ENCODE measurements at regions not wholly inside any gene's neighbourhood (a gene's known extent, or its start where the extent isn't known, plus 50 kb on each side); places are given as distances from the start of the nearest gene placed in this dataset.

DNA sequence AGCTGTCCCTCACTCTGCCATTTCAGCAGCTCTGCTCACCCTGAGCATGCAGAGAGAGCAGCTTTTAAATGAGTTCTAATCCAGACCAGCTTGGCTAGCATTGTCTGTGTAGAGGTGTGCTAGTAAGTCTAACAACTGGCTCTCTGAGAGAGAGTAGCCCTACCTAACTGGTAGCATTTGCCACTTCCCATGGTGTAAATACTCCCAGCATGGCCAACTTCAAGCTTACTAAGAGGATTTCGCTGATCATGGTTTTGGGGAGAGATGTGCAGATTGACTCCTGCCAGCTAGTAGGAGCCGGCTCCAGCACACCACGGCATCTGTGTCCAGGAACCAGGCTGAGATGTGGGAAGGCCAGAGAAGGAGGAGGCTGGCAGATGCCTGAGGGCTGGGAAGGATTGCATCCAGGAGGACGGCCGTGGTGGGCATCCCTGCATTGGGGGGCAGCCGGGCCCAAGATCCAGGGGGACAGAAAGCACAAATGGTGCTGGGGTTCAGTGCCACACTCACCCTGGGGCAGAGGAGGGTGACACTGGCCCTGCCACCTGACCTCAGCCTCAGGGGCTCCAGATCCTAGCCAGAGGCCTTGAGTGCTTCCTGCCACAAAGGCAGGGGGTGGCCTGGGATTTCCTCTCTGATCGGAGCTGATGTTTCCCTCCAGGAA is 394.9 kb upstream of the TNRC6C start:
- DNase-seq (ENCODE audit: low read depth, low spot score) = no peak

DNA sequence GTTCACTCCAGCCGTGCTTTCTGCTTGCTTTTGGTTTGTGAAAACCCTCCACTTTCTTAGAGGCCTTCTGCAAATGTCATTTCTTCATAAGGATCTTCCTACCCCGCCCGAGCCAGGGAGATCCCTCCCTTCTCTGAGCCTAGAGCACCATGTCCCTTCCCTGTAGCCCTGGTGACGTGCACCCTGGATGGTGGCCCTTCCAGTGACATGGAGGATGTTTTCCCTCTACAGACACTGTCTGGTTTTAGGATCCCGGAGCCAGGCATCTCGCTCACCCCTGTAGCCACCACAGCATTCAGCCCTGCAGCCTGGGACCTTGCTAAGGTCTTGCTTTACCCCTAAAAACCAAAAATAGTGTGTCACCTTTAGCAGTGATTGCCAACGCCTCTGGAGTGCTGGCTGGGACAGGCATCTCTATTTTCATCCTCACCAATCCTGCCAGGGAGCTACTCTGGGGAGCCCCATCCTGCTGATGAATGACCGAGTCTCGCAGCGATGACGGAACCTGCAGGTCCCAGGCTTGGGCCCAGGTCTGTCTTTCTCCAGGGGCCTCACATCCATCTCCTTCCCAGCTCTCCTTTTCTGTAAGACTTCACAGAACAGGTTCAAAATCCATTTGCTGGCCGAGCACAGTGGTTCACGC is 394.1 kb upstream of the TNRC6C start:
- DNase-seq (ENCODE audit: low read depth, low spot score) = no peak

GRCh38 chr17:77565166-77565565 is 393.3 kb upstream of the TNRC6C start:
- no peak for DNase-seq (ENCODE audit: low read depth, low spot score)

GRCh38 chr17:77566151-77566550 is 392.4 kb upstream of the TNRC6C start:
- no peak for DNase-seq (ENCODE audit: low read depth, low spot score)

DNA sequence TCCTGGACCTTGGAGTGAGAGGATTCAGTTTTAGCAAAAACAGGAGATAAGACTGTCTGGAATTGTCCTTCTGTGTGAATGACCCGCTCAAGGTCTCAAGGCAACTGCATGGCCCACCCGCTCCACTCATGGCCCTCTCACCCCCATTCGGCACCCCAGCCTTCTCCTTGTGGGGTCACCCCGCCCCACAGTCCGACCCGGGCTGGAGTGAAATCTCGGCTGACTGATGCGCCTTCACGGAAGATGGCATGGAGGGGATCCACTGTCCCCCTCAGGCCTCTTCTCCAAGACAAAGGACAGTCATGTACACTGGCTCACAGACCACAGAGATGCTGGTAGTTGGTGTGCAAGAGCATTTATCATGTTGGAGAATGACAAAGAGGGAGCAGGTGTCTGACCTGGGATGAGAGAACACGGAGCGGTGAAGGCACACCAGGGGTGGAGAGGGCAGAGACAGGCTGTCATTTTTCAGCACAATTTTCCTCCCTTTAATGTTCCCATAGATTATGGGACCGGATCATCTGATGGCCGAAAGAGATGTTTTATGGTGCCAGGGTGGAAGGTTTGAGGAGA is 391.9 kb upstream of the TNRC6C start:
- DNase-seq (ENCODE audit: low read depth, low spot score) = no peak

- no peak for DNase-seq (ENCODE audit: low read depth, low spot score)
These were observed 390.0 kb upstream of the TNRC6C start for GRCh38 chr17:77568540-77568939.

DNA sequence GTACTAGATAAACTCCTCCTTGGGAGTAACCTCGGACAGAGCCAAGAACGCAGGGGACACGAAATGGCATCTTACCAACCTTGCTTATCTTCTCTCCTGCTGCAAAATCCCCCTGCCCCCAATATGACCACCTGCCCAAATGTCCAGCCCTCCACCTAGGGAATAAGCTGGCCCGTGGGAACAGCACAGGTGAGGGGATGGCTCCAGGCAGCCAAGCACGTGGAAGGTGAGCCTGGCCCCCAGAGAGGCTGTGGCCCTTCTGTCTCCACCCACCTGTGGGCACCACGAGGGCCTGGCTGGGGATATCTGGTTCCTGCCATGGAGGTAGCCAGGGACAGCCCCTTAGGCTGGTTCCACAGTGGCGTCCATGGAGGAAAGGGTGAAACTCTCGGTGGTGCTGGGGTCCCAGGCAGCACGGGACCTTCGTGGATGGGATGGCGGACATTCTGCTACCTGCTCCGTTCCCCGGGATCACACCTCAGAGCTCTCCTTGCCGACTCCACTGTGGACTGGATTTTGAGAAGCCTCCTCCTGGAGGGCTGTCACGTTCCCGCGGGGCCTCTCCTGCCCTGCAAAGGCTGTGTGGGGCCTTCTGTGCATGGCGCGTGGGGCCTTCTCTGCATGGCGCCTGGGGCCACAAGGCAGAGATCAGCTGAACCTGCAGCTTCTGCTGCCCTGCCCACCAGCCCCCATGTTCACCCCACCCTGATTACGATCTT is 388.5 kb upstream of the TNRC6C start:
- no peak for DNase-seq (ENCODE audit: low read depth, low spot score)

- DNase-seq (ENCODE audit: low read depth, low spot score) = no peak
These were observed 388.0 kb upstream of the TNRC6C start for GRCh38 chr17:77570565-77570898.

- DNase-seq (ENCODE audit: low read depth, low spot score) = no peak
These were observed 387.1 kb upstream of the TNRC6C start for GRCh38 chr17:77571155-77571981.

- no peak for DNase-seq (ENCODE audit: low read depth, low spot score)
These were observed 386.4 kb upstream of the TNRC6C start for GRCh38 chr17:77572065-77572601.

DNA sequence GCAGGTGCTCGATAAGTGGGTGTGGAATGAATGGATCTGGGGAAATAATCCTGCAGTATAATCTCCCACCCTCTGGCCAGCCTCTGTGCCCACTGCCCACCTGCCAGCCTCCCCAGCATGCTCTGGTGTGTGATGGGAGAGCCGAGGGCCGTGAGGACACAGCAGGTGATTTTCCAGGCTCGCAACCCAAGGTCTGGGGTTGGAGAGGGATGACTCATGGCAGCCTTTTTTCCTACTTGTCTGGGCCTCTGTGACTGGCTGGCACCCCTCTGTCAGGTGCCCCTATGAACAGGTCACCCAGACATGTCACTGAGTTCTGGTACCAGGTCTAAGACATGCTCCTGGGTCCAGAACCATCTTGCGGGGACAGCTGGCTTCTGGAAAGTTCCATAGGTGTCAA is 385.7 kb upstream of the TNRC6C start:
- no peak for DNase-seq (ENCODE audit: low read depth, low spot score)

DNA sequence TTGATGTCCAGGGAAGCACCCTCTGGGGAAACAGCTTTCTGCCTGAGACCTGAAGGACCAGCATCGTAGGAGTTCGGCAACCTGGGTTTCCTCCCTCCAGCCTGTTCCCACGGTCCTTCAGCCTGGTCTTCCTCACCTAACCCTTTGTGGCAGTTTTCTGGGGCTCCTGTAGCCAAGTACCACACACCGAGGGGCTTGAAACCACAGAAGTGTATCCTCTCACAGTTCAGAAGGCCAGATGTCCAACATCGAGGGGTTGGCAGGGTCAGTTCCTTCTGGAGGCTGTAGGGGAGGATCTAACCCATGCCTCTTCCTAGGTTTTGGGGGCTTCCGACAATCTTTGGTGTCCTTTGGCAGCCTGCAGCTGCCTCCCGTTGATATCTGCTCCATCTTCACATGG is 381.0 kb upstream of the TNRC6C start:
- no peak for DNase-seq (ENCODE audit: low read depth, low spot score)

- no peak for DNase-seq (ENCODE audit: low read depth, low spot score)
These were observed 379.4 kb upstream of the TNRC6C start for GRCh38 chr17:77579131-77579530.

GRCh38 chr17:77579682-77580081 is 378.8 kb upstream of the TNRC6C start:
- no peak for DNase-seq (ENCODE audit: low read depth, low spot score)

GRCh38 chr17:77580531-77581270 is 377.8 kb upstream of the TNRC6C start:
- DNase-seq (ENCODE audit: low read depth, low spot score) = no peak

- DNase-seq (ENCODE audit: low read depth, low spot score) = no peak
These were observed 377.0 kb upstream of the TNRC6C start for GRCh38 chr17:77581480-77581879.

DNA sequence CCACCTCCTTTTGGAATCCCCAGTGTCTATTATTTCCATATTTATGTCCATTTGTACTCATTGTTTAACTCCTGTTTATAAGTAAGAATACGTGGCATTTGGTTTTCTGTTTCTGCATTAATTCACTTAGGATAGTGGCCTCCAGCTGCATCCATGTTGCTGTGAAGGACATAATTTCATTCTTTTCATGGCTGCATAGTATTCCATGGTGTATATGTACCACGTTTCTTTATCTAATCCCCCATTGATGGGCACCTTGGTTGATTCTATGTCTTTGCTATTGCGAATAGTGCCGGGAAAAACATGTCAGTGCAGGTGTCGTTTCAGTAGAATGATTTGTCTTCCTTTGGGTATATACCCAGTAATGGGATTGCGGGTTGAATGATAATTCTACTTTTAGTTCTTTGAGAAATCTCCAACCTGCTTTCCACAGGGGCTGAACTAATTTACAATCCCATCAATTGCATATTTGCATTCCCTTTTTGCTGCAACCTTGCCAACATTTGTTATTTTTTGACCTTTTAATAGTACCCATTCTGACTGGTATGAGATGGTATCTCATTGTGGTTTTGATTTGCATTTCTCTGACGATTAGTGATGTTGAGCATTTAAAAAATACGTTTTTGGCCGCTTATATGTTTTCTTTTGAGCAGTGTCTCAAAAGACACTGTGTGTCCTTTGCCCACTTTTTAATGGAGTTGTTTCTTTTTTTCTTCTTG is 373.2 kb upstream of the TNRC6C start:
- DNase-seq (ENCODE audit: low read depth, low spot score) = no peak

- peak; percentile 21 for DNase-seq (ENCODE audit: low read depth, low spot score)
These were observed 367.4 kb upstream of the TNRC6C start for GRCh38 chr17:77590951-77591735.

DNA sequence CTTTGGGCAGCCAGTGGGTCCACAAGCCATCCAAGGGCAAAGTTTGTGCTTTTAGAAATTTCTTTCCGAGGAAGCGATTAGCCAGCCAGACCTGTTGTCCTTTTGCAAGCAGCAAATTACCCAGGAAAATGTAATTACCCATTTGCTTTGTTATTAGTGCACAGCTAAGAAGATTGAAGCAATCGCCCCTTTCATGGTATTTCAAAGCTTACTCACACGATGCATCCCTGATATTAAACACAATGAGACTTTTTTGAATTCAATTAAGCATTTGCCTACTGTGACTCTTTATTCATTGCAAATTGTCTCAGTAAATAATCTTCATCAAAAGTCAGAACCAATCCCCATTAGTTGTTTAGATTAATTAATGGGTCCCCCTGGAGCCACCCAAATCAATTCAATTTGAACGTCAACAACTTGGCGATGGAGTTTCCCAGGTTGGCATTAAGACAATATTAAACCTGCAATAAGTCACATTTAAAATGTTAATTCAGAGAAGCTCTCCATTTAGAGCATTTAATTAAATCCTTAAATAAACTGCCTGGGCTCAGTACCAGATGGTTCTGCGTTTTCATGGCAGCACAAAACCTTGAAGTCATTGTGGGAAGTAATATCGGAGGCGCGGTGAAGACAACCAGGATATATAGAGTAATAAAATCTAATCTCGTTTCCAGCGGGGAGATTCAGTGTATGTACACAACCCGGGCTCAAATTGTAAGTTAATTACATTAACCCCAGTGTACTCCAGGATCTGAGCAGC is 366.2 kb upstream of the TNRC6C start:
- no peak for DNase-seq (ENCODE audit: low read depth, low spot score)

Data from ELF-1 (cell line).